ENCODE measurements at regions not wholly inside any gene's neighbourhood (a gene's known extent, or its start where the extent isn't known, plus 50 kb on each side); places are given as distances from the start of the nearest gene placed in this dataset.

DNA sequence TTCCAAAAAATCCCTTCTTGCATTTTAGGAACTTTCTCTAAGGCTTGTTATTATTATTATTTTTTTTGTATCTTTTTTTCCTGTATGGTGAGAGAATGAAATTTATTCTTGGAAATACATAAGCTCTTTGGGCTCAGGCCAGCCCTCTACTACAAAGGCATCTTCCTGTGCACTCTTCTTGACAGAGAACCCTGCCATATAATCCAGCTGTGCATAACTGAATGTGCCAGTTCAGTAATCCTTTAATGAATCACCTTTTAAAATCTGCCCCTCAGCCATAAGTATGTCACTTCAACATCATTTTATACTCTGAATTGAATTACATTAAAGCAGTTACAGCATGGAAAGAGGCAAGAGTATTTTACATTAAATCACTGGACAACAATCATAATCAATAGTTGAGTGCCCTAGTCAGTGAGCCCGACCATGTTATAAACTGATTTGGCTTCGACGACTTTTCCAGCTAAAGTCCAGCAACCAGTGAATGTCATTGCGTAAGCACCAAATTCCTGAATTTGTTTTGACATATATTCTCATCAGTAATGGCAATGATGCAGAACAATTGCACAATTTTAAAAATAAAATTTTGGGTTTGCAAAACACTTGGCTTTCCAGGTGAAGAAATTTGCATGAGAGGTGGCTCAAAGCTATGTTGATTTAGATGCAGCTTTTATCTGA, 59.2 kb upstream of the KCNK2 start:
- TF ChIP-seq, protein P1, sequence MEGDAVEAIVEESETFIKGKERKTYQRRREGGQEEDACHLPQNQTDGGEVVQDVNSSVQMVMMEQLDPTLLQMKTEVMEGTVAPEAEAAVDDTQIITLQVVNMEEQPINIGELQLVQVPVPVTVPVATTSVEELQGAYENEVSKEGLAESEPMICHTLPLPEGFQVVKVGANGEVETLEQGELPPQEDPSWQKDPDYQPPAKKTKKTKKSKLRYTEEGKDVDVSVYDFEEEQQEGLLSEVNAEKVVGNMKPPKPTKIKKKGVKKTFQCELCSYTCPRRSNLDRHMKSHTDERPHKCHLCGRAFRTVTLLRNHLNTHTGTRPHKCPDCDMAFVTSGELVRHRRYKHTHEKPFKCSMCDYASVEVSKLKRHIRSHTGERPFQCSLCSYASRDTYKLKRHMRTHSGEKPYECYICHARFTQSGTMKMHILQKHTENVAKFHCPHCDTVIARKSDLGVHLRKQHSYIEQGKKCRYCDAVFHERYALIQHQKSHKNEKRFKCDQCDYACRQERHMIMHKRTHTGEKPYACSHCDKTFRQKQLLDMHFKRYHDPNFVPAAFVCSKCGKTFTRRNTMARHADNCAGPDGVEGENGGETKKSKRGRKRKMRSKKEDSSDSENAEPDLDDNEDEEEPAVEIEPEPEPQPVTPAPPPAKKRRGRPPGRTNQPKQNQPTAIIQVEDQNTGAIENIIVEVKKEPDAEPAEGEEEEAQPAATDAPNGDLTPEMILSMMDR (IDR thresholded peaks at IDR 0.05): no peak
- TF ChIP-seq, protein P2, sequence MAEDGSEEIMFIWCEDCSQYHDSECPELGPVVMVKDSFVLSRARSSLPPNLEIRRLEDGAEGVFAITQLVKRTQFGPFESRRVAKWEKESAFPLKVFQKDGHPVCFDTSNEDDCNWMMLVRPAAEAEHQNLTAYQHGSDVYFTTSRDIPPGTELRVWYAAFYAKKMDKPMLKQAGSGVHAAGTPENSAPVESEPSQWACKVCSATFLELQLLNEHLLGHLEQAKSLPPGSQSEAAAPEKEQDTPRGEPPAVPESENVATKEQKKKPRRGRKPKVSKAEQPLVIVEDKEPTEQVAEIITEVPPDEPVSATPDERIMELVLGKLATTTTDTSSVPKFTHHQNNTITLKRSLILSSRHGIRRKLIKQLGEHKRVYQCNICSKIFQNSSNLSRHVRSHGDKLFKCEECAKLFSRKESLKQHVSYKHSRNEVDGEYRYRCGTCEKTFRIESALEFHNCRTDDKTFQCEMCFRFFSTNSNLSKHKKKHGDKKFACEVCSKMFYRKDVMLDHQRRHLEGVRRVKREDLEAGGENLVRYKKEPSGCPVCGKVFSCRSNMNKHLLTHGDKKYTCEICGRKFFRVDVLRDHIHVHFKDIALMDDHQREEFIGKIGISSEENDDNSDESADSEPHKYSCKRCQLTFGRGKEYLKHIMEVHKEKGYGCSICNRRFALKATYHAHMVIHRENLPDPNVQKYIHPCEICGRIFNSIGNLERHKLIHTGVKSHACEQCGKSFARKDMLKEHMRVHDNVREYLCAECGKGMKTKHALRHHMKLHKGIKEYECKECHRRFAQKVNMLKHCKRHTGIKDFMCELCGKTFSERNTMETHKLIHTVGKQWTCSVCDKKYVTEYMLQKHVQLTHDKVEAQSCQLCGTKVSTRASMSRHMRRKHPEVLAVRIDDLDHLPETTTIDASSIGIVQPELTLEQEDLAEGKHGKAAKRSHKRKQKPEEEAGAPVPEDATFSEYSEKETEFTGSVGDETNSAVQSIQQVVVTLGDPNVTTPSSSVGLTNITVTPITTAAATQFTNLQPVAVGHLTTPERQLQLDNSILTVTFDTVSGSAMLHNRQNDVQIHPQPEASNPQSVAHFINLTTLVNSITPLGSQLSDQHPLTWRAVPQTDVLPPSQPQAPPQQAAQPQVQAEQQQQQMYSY (CRISPR knock-in tag; IDR thresholded peaks at IDR 0.05): no peak
- TF ChIP-seq ZNF423 (CRISPR knock-in tag; IDR thresholded peaks at IDR 0.05): no peak
- no peak for TF ChIP-seq NFE2L1 (CRISPR knock-in tag; IDR thresholded peaks at IDR 0.05)
- TF ChIP-seq ESRRA (CRISPR knock-in tag; IDR thresholded peaks at IDR 0.05; ENCODE audit: borderline replicate concordance): no peak
- TF ChIP-seq ZNF232 (CRISPR knock-in tag; IDR thresholded peaks at IDR 0.05): no peak
- TF ChIP-seq, protein P3, sequence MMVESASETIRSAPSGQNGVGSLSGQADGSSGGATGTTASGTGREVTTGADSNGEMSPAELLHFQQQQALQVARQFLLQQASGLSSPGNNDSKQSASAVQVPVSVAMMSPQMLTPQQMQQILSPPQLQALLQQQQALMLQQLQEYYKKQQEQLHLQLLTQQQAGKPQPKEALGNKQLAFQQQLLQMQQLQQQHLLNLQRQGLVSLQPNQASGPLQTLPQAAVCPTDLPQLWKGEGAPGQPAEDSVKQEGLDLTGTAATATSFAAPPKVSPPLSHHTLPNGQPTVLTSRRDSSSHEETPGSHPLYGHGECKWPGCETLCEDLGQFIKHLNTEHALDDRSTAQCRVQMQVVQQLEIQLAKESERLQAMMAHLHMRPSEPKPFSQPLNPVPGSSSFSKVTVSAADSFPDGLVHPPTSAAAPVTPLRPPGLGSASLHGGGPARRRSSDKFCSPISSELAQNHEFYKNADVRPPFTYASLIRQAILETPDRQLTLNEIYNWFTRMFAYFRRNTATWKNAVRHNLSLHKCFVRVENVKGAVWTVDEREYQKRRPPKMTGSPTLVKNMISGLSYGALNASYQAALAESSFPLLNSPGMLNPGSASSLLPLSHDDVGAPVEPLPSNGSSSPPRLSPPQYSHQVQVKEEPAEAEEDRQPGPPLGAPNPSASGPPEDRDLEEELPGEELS (CRISPR knock-in tag; IDR thresholded peaks at IDR 0.05): no peak
- TF ChIP-seq, protein P4, sequence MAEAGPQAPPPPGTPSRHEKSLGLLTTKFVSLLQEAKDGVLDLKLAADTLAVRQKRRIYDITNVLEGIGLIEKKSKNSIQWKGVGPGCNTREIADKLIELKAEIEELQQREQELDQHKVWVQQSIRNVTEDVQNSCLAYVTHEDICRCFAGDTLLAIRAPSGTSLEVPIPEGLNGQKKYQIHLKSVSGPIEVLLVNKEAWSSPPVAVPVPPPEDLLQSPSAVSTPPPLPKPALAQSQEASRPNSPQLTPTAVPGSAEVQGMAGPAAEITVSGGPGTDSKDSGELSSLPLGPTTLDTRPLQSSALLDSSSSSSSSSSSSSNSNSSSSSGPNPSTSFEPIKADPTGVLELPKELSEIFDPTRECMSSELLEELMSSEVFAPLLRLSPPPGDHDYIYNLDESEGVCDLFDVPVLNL (CRISPR knock-in tag; IDR thresholded peaks at IDR 0.05; ENCODE audit: borderline replicate concordance, low read depth): no peak

Data from WTC11 (cell line).